Liver (tissue), 3 donors: ENCODE measurements at regions not wholly inside any gene's neighbourhood (a gene's known extent, or its start where the extent isn't known, plus 50 kb on each side); places are given as distances from the start of the nearest gene placed in this dataset.

Experiments used
- ATF3 ChIP-seq: IDR thresholded peaks from 2 replicates; pipeline ENCODE4 v1.6.1; 2016; ENCODE audit warnings: antibody characterized with exemption
- CTCF ChIP-seq: fragments of 150-350 bp; IDR thresholded peaks from 2 replicates; pipeline ENCODE4 v1.5.1; 2017; ENCODE audit warnings: improper control_type of control experiment, low read depth, low read length; ENCODE audit not compliant: missing input control
- EGR1 ChIP-seq, 2 donors: IDR thresholded peaks; 2 replicates each; pipeline ENCODE4 v1.6.1; 2016 to 2018; ENCODE audit warnings: antibody characterized with exemption in 2 of 2, low read depth in 2 of 2
- MAX ChIP-seq: IDR thresholded peaks from 2 replicates; pipeline ENCODE4 v1.6.1; 2016; ENCODE audit warnings: antibody characterized with exemption
- NR2F2 ChIP-seq: IDR thresholded peaks from 2 replicates; pipeline ENCODE4 v1.6.1; 2016; ENCODE audit warnings: antibody characterized with exemption
- TAF1 ChIP-seq: conservative IDR thresholded peaks from 2 replicates; pipeline ENCODE4 v1.6.1; 2016; ENCODE audit warnings: antibody characterized with exemption, mild to moderate bottlenecking
- YY1 ChIP-seq: IDR thresholded peaks from 2 replicates; pipeline ENCODE4 v1.6.1; 2016; ENCODE audit warnings: antibody characterized with exemption, mild to moderate bottlenecking
- ZBTB33 ChIP-seq: IDR thresholded peaks from 2 replicates; pipeline ENCODE4 v1.6.1; 2016; ENCODE audit warnings: antibody characterized with exemption
- donor health status: healthy.
- donor health status: healthy.

- no peak for TF ChIP-seq YY1
- TF ChIP-seq CTCF, result no peak
- no peak for TF ChIP-seq ATF3
- no peak for TF ChIP-seq ZBTB33
- TF ChIP-seq NR2F2, result no peak
- no peak for TF ChIP-seq TAF1
- TF ChIP-seq EGR1 (IDR thresholded peaks at IDR 0.05; ENCODE audit: low read depth in 2 of 2), result no peak
- TF ChIP-seq MAX, result no peak
Observed at GRCh38 chr15:25234831-25235230, 204.0 kb downstream of the UBE3A start.
